Heart left ventricle (tissue), 16 donors: ENCODE measurements at regions not wholly inside any gene's neighbourhood (a gene's known extent, or its start where the extent isn't known, plus 50 kb on each side); places are given as distances from the start of the nearest gene placed in this dataset.

Experiments used
- ATAC-seq, 4 donors: fragments of 200-7000 bp; cut with Tn5 transposase; one replicate each; pipeline ENCODE4 v1.9.1; 2020 to 2022; ENCODE audit warnings: moderate library complexity in 4 of 4, mild to moderate bottlenecking in 3 of 4, moderate number of reproducible peaks in 1 of 4
- DNase-seq, 5 donors: peaks; one replicate each; pipeline ENCODE4 v3.0.0-alpha.2; 2020
- H3K27ac ChIP-seq, 12 donors: fragments of 200-600 bp; sonication (generic) in 4 of 12; one replicate each; pipeline versions ENCODE4 v1.5.0 to v1.8.0; 2016 to 2022; ENCODE audit warnings: mild to moderate bottlenecking in 2 of 12
- H3K27me3 ChIP-seq, 9 donors: fragments of 200-600 bp; sonication (generic) in 2 of 9; one replicate each; pipeline versions ENCODE4 v1.5.1 to v1.8.0; 2016 to 2022; ENCODE audit warnings: mild to moderate bottlenecking in 3 of 9
- H3K36me3 ChIP-seq, 9 donors: fragments of 200-600 bp; sonication (generic) in 2 of 9; one replicate each; pipeline versions ENCODE4 v1.5.0 to v1.8.0; 2018 to 2022; ENCODE audit warnings: mild to moderate bottlenecking in 2 of 9
- H3K4me1 ChIP-seq, 12 donors: fragments of 200-600 bp; sonication (generic) in 4 of 12; one replicate each; pipeline versions ENCODE4 v1.5.0 to v1.8.0; 2016 to 2022; ENCODE audit warnings: mild to moderate bottlenecking in 3 of 12
- H3K4me3 ChIP-seq, 12 donors: fragments of 200-600 bp; sonication (generic) in 4 of 12; one replicate each; pipeline versions ENCODE4 v1.5.0 to v1.8.0; 2017 to 2022; ENCODE audit warnings: mild to moderate bottlenecking in 9 of 12, moderate library complexity in 4 of 12
- H3K9me3 ChIP-seq, 12 donors: fragments of 200-600 bp; sonication (generic) in 4 of 12; one replicate each; pipeline versions ENCODE4 v1.5.0 to v1.8.0; 2016 to 2022; ENCODE audit warnings: mild to moderate bottlenecking in 1 of 12
- POLR2A ChIP-seq, 2 donors: fragments of 450-650 bp; IDR thresholded peaks; one replicate each; pipeline ENCODE4 v1.6.1; 2017; ENCODE audit warnings: antibody characterized with exemption in 2 of 2, mild to moderate bottlenecking in 2 of 2, moderate library complexity in 2 of 2
- WGBS, 4 donors: extraction: QIAGEN DNeasy Blood & Tissue Kit in 2 of 4; methylation state at CpG; one replicate each; pipeline versions ENCODE4 v1.1.5 to v1.1.7; 2013 to 2018; 5-methylcytosine and 5-hydroxymethylcytosine counted together
- intact Hi-C, 10 donors: fragments of 100-400 bp; cut with DNase I; formaldehyde crosslinking; loops; one replicate each; pipeline versions ENCODE4 v1.11.1 to v1.14.2; 2022
- TF ChIP-seq, protein P1 (sequence below), 12 donors: fragments of 200-600 bp; sonication (generic) in 4 of 12; IDR thresholded peaks; one replicate each; pipeline versions ENCODE4 v1.5.0 to v1.8.0; 2018 to 2022; ENCODE audit warnings: antibody characterized with exemption in 12 of 12, mild to moderate bottlenecking in 5 of 12
- donor health status: ischemic (EF 13 %, LVEDD 7.1; RV severe dilation, severe dysfunction).
- donor health status: healthy with polysubstance abuse.
- donor health status: DM: no; HTN: yes; CAD: no.
- donor health status: DM: no; HTN: no; CAD: no.
- donor health status: ischemic (EF 25% LVEDD 6.9; RV normal size, moderate dysfunction).
- donor health status: ischemic (EF 25% LVEDD 5.7; RV mildly dilated, moderate dysfunction).
- donor health status: healthy.
- donor health status: DM: yes; HTN: yes; CAD: no.
- donor health status: ischemic (EF 35%, LVEDD 5.7; RV mildly dilated, moderate dysfunction).
- donor health status: nonischemic (EF 11% LVEDD 7.7; RV severe dilation, severe dysfunction).
- donor health status: DM: yes; HTN: yes; CAD: no.
- donor health status: PGD.
- donor health status: ischemic (EF 29% LVEDD 5.4; RV normal size, mild dysfunction).
- donor health status: nonischemic (EF 23%, LVEDD 6.1; RV moderate dilation, normal function).

GRCh38 chr2:223313101-223313500, 261.1 kb downstream of the KCNE4 start:
- TF ChIP-seq, protein P1, sequence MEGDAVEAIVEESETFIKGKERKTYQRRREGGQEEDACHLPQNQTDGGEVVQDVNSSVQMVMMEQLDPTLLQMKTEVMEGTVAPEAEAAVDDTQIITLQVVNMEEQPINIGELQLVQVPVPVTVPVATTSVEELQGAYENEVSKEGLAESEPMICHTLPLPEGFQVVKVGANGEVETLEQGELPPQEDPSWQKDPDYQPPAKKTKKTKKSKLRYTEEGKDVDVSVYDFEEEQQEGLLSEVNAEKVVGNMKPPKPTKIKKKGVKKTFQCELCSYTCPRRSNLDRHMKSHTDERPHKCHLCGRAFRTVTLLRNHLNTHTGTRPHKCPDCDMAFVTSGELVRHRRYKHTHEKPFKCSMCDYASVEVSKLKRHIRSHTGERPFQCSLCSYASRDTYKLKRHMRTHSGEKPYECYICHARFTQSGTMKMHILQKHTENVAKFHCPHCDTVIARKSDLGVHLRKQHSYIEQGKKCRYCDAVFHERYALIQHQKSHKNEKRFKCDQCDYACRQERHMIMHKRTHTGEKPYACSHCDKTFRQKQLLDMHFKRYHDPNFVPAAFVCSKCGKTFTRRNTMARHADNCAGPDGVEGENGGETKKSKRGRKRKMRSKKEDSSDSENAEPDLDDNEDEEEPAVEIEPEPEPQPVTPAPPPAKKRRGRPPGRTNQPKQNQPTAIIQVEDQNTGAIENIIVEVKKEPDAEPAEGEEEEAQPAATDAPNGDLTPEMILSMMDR (IDR thresholded peaks at IDR 0.05): no peak
- no peak for TF ChIP-seq POLR2A (IDR thresholded peaks at IDR 0.05)
- 57 to 74% (median 68%) methylated on average over 2 of the region's 2 CpGs for WGBS, 4 donors

DNA sequence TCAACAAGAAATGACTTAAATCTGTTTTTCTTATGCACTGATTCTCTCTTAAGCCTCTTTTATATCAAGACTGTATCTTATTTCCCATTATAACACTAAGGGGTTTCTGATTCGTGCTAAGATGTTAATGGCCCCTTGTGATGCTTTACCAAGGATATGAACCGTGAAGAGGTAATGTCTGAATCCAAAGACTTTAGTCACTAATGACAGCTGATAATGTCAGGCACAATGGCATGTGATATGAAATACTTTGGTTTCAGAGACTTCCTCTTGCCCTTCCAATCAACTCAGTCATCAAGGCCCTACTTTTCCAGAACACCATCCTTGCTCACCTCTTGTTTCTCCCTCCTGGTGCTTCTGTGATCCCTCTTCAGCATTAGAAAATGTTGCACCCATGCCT, 262.8 kb downstream of the KCNE4 start:
- H3K36me3 ChIP-seq: no peaks in the 10 kb centered on the region
- ATAC-seq (no peak), DNase-seq (no peak)
- WGBS, 4 donors: 63 to 69% (median 66%) methylated on average over 2 of the region's 2 CpGs
- H3K27me3 ChIP-seq: no peaks in the 10 kb centered on the region
- H3K4me1 ChIP-seq: no peaks in the 10 kb centered on the region
- no peak overlapping the region for H3K27ac ChIP-seq
- H3K4me3 ChIP-seq: no peak overlapping the region
- H3K9me3 ChIP-seq: no peaks in the 10 kb centered on the region
- intact Hi-C loops: no loop called here
- no peak for TF ChIP-seq POLR2A (IDR thresholded peaks at IDR 0.05)
- TF ChIP-seq, protein P1 (IDR thresholded peaks at IDR 0.05): no peak

More at GRCh38 chr2:223313101-223313500, 261.1 kb downstream of the KCNE4 start:
- no peaks in the 10 kb centered on the region for H3K36me3 ChIP-seq
- no peak overlapping the region for H3K4me3 ChIP-seq
- ATAC-seq (no peak), DNase-seq (no peak)
- H3K9me3 ChIP-seq: no peaks in the 10 kb centered on the region
- no peaks in the 10 kb centered on the region for H3K4me1 ChIP-seq
- no peak overlapping the region for H3K27ac ChIP-seq
- no peaks in the 10 kb centered on the region for H3K27me3 ChIP-seq
- intact Hi-C loops: no loop called here

GRCh38 chr2:223315813-223316212, 263.8 kb downstream of the KCNE4 start:
- WGBS, 4 donors: 61 to 80% (median 75%) methylated on average over 3 of the region's 3 CpGs
- Histone ChIP-seq H3K4me1 (no peaks in the 10 kb centered on the region), H3K36me3 (no peaks in the 10 kb centered on the region), H3K27me3 (no peaks in the 10 kb centered on the region), H3K27ac (no peak overlapping the region), H3K9me3 (no peaks in the 10 kb centered on the region), H3K4me3 (no peak overlapping the region)
- intact Hi-C loops: no loop called here
- no peak for DNase-seq
- no peak for ATAC-seq
- TF ChIP-seq, protein P1 (IDR thresholded peaks at IDR 0.05): no peak
- no peak for TF ChIP-seq POLR2A (IDR thresholded peaks at IDR 0.05)

DNA sequence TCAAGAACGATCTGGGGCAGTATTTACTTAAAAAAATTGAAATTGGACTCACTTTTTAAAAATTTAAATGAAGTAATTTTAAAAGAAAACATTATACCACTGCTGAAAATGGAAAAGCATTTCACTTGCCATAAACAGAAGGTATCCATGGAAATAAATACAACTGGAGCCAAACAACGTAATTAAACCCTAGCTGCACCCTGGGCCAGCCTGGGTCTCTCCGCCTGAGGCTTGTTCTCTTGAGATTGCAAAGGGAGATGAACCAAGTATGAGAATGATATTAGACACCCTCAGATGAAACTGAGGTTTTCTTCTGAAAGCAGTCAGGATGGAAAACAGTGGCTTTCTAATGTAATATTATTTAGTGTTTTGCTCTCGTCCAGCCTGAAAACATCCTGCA, 264.4 kb downstream of the KCNE4 start:
- H3K36me3 ChIP-seq: no peaks in the 10 kb centered on the region
- no peaks in the 10 kb centered on the region for H3K27me3 ChIP-seq
- ATAC-seq: no peak
- intact Hi-C loops: no loop called here
- no peak overlapping the region for H3K27ac ChIP-seq
- no peak overlapping the region for H3K4me3 ChIP-seq
- 54 to 63% (median 57%) methylated on average over 4 of the region's 4 CpGs for WGBS, 4 donors
- no peaks in the 10 kb centered on the region for H3K9me3 ChIP-seq
- TF ChIP-seq, protein P1 (IDR thresholded peaks at IDR 0.05): no peak
- TF ChIP-seq POLR2A (IDR thresholded peaks at IDR 0.05): no peak
- DNase-seq: no peak
- H3K4me1 ChIP-seq: no peaks in the 10 kb centered on the region
